SU-DHL-6 (cell line): ENCODE measurements at regions not wholly inside any gene's neighbourhood (a gene's known extent, or its start where the extent isn't known, plus 50 kb on each side); places are given as distances from the start of the nearest gene placed in this dataset.
"Not testable (repeated sequence)": the region's sequence is repeated elsewhere in the genome, so short reads cannot be mapped to it uniquely, and the experiment has no call there.

ENCODE experiments used
- EZH2phosphoT487 ChIP-seq: fragments of 200-600 bp; sonication (generic), shearing (Covaris generic); conservative IDR thresholded peaks from 2 replicates; pipeline ENCODE4 v1.6.1; 2018; ENCODE audit warnings: mild to moderate bottlenecking, antibody characterized with exemption, low read length, moderate library complexity, mixed read lengths
- TF ChIP-seq, protein P1 (sequence below): fragments of 200-600 bp; sonication (generic); IDR thresholded peaks from one replicate; pipeline ENCODE4 v1.5.1; 2017; ENCODE audit warnings: antibody characterized with exemption, mild to moderate bottlenecking, low read length, moderate library complexity; ENCODE audit not compliant: insufficient read depth, poor library complexity, severe bottlenecking

DNA sequence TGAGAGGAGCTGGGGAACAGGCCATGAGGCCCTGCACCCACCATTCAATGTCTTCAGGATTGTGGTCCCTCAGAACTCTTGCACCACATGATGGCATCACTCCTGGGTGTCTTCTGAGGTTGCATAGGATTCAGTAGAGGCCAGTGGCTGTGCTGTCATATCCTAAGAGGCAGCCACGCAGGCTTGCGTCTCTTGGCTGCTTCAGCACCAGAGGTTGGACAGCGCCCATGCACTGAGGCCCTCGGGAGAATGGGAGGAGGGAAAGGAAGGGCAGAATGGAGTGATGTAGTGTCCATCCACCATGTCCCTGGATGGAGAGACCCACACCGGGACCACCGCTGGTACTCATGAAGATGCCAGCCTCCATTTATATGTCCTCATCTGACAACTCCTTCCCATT lies 237.1 kb downstream of the POTED start:
- TF ChIP-seq, protein P1, sequence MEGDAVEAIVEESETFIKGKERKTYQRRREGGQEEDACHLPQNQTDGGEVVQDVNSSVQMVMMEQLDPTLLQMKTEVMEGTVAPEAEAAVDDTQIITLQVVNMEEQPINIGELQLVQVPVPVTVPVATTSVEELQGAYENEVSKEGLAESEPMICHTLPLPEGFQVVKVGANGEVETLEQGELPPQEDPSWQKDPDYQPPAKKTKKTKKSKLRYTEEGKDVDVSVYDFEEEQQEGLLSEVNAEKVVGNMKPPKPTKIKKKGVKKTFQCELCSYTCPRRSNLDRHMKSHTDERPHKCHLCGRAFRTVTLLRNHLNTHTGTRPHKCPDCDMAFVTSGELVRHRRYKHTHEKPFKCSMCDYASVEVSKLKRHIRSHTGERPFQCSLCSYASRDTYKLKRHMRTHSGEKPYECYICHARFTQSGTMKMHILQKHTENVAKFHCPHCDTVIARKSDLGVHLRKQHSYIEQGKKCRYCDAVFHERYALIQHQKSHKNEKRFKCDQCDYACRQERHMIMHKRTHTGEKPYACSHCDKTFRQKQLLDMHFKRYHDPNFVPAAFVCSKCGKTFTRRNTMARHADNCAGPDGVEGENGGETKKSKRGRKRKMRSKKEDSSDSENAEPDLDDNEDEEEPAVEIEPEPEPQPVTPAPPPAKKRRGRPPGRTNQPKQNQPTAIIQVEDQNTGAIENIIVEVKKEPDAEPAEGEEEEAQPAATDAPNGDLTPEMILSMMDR = not testable (repeated sequence)
- TF ChIP-seq EZH2phosphoT487 = not testable (repeated sequence)
